H9 (cell line): ENCODE measurements at regions not wholly inside any gene's neighbourhood (a gene's known extent, or its start where the extent isn't known, plus 50 kb on each side); places are given as distances from the start of the nearest gene placed in this dataset.

Experiments
- DNase-seq: peaks from one replicate; pipeline ENCODE4 v3.0.0-alpha.2; 2017
- H2AFZ ChIP-seq: one replicate; pipeline ENCODE4 v1.6.1; 2013; ENCODE audit warnings: mild to moderate bottlenecking, low read length, control low read depth, moderate library complexity
- H2AK5ac ChIP-seq: 2 replicates; pipeline ENCODE4 v1.6.1; 2013; ENCODE audit warnings: low read length, control low read depth, mixed read lengths; ENCODE audit not compliant: insufficient read length
- H2BK120ac ChIP-seq: one replicate; pipeline ENCODE4 v1.6.1; 2013; ENCODE audit warnings: low read depth, mild to moderate bottlenecking, low read length, control low read depth, inconsistent platforms; ENCODE audit not compliant: poor library complexity, severe bottlenecking
- H2BK12ac ChIP-seq: 2 replicates; pipeline ENCODE4 v1.6.1; 2013; ENCODE audit warnings: low read length, control low read depth, mixed read lengths, low read depth; ENCODE audit not compliant: insufficient read length
- H2BK15ac ChIP-seq: 2 replicates; pipeline ENCODE4 v1.6.1; 2013; ENCODE audit warnings: low read depth, low read length, control low read depth
- H2BK20ac ChIP-seq: one replicate; pipeline ENCODE4 v1.6.1; 2013; ENCODE audit warnings: low read depth, mild to moderate bottlenecking, low read length, control low read depth, inconsistent platforms; ENCODE audit not compliant: poor library complexity, severe bottlenecking
- H2BK5ac ChIP-seq: 2 replicates; pipeline ENCODE4 v1.6.1; 2013; ENCODE audit warnings: low read length, control low read depth, mixed read lengths; ENCODE audit not compliant: insufficient read length
- H3K14ac ChIP-seq: 2 replicates; pipeline ENCODE4 v1.6.1; 2013; ENCODE audit warnings: low read length, control low read depth; ENCODE audit not compliant: insufficient read depth
- H3K18ac ChIP-seq: 2 replicates; pipeline ENCODE4 v1.6.1; 2013; ENCODE audit warnings: low read depth, mild to moderate bottlenecking, mixed read lengths, low read length, control low read depth; ENCODE audit not compliant: insufficient read length
- H3K23ac ChIP-seq: 2 replicates; pipeline ENCODE4 v1.6.1; 2013; ENCODE audit warnings: low read length, control low read depth, mixed read lengths, low read depth; ENCODE audit not compliant: insufficient read length
- H3K23me2 ChIP-seq: 2 replicates; pipeline ENCODE4 v1.6.1; 2013; ENCODE audit warnings: low read depth, mild to moderate bottlenecking, mixed read lengths, low read length, control low read depth; ENCODE audit not compliant: insufficient read length, poor library complexity, severe bottlenecking
- H3K27ac ChIP-seq: 2 replicates; pipeline ENCODE4 v1.5.1; 2013; ENCODE audit warnings: low read length, control low read depth, mixed read lengths, low read depth; ENCODE audit not compliant: insufficient read length
- H3K27me3 ChIP-seq: 2 replicates; pipeline ENCODE4 v1.6.1; 2013; ENCODE audit warnings: low read length, control low read depth, inconsistent platforms; ENCODE audit not compliant: insufficient read depth
- H3K4ac ChIP-seq: 2 replicates; pipeline ENCODE4 v1.6.1; 2013; ENCODE audit warnings: low read depth, mild to moderate bottlenecking, control low read depth, inconsistent platforms, low read length, moderate library complexity
- H3K4me1 ChIP-seq: 2 replicates; pipeline ENCODE4 v1.6.1; 2013; ENCODE audit warnings: low read length, control low read depth, inconsistent platforms; ENCODE audit not compliant: insufficient read depth
- H3K4me2 ChIP-seq: 2 replicates; pipeline ENCODE4 v1.6.1; 2013; ENCODE audit warnings: low read length, control low read depth, mixed read lengths; ENCODE audit not compliant: insufficient read length, insufficient read depth
- H3K56ac ChIP-seq: 2 replicates; pipeline ENCODE4 v1.6.1; 2013; ENCODE audit warnings: low read depth, mild to moderate bottlenecking, mixed read lengths, low read length, control low read depth; ENCODE audit not compliant: insufficient read length
- H3K79me1 ChIP-seq: 2 replicates; pipeline ENCODE4 v1.6.1; 2013; ENCODE audit warnings: low read depth, mild to moderate bottlenecking, moderate library complexity, low read length, control low read depth, inconsistent platforms; ENCODE audit not compliant: insufficient read depth, poor library complexity, severe bottlenecking
- H3K79me2 ChIP-seq: 2 replicates; pipeline ENCODE4 v1.6.1; 2013; ENCODE audit warnings: low read length, control low read depth, inconsistent platforms; ENCODE audit not compliant: insufficient read depth
- H3K9ac ChIP-seq: 2 replicates; pipeline ENCODE4 v1.6.1; 2013; ENCODE audit warnings: low read length, control low read depth, mixed read lengths; ENCODE audit not compliant: insufficient read length; ENCODE audit errors: extremely low read depth
- H3K9me3 ChIP-seq: one replicate; pipeline ENCODE4 v1.6.1; 2013; ENCODE audit warnings: low read depth, low read length, inconsistent platforms; ENCODE audit not compliant: control insufficient read depth
- H3T11ph ChIP-seq: one replicate; pipeline ENCODE4 v1.6.1; 2013; ENCODE audit warnings: mild to moderate bottlenecking, low read length, control low read depth, inconsistent platforms
- H4K20me1 ChIP-seq: one replicate; pipeline ENCODE4 v1.6.1; 2013; ENCODE audit not compliant: control insufficient read depth, insufficient read length, insufficient read depth
- H4K5ac ChIP-seq: 2 replicates; pipeline ENCODE4 v1.6.1; 2013; ENCODE audit warnings: low read depth, mild to moderate bottlenecking, mixed read lengths, low read length, control low read depth; ENCODE audit not compliant: insufficient read length
- H4K8ac ChIP-seq: replicated peaks from 2 replicates; pipeline ENCODE4 v1.6.1; 2013; ENCODE audit warnings: low read length, control low read depth, mixed read lengths, low read depth; ENCODE audit not compliant: insufficient read length
- H4K91ac ChIP-seq: 2 replicates; pipeline ENCODE4 v1.6.1; 2013; ENCODE audit warnings: low read depth, mild to moderate bottlenecking, moderate library complexity, mixed read lengths, low read length, control low read depth; ENCODE audit not compliant: insufficient read length
- H3K27ac Mint-ChIP-seq, 3 experiments: 2 replicates in 2 of 3; 3 replicates in 1 of 3; pipeline ENCODE4 v1.8.0; 2020 to 2021; ENCODE audit warnings: mixed read lengths in 3 of 3, mild to moderate bottlenecking in 1 of 3, moderate library complexity in 1 of 3
- H3K27me3 Mint-ChIP-seq: 2 replicates; pipeline ENCODE4 v1.8.0; 2021; ENCODE audit warnings: low read depth, mild to moderate bottlenecking, moderate library complexity, mixed read lengths
- H3K36me3 Mint-ChIP-seq, 3 experiments: 2 replicates in 2 of 3; 3 replicates in 1 of 3; pipeline ENCODE4 v1.8.0; 2020 to 2021; ENCODE audit warnings: low read depth in 3 of 3, mixed read lengths in 3 of 3; ENCODE audit not compliant: insufficient read depth in 1 of 3
- H3K4me1 Mint-ChIP-seq, 2 experiments: 2 replicates each; pipeline ENCODE4 v1.8.0; 2020; ENCODE audit warnings: mixed read lengths in 2 of 2
- H3K4me3 Mint-ChIP-seq, 2 experiments: 2 replicates in 1 of 2; 3 replicates in 1 of 2; pipeline ENCODE4 v1.8.0; 2020 to 2021; ENCODE audit warnings: mild to moderate bottlenecking in 2 of 2, mixed read lengths in 2 of 2, moderate library complexity in 1 of 2
- H3K9me3 Mint-ChIP-seq, 2 experiments: 2 replicates in 1 of 2; 3 replicates in 1 of 2; pipeline ENCODE4 v1.8.0; 2020; ENCODE audit warnings: mild to moderate bottlenecking in 2 of 2, mixed read lengths in 2 of 2, moderate library complexity in 1 of 2
- CTCF ChIP-seq: fragments of 200-600 bp; sonication (generic); conservative IDR thresholded peaks from 3 replicates; pipeline ENCODE4 v1.8.0; 2021; ENCODE audit warnings: antibody characterized with exemption, mild to moderate bottlenecking
- WGBS: extraction: QIAGEN DNeasy Blood & Tissue Kit; methylation state at CpG from one replicate; pipeline ENCODE4 v1.1.7; 2013; ENCODE audit warnings: missing lambda C conversion rate, low lambda C conversion rate, mixed read lengths; ENCODE audit not compliant: insufficient read length; ENCODE audit errors: extremely low coverage; 5-methylcytosine and 5-hydroxymethylcytosine counted together

GRCh38 chr5:120895660-120896059 lies 431.6 kb downstream of the PRR16 start:
- H3K4me1 ChIP-seq: no peaks in the 10 kb centered on the region
- no peak overlapping the region for H3K56ac ChIP-seq
- H2AK5ac ChIP-seq: no peak overlapping the region
- H3K9me3 Mint-ChIP-seq: peaks cover 0 to 3% of the 10 kb centered on the region in 2 experiments; a peak in 1 of 5 replicates
- no peak for DNase-seq
- no peaks in the 10 kb centered on the region for H4K20me1 ChIP-seq
- no peaks in the 10 kb centered on the region for H3K36me3 Mint-ChIP-seq
- no peaks in the 10 kb centered on the region for H3K27me3 Mint-ChIP-seq
- no peaks in the 10 kb centered on the region for H3K79me1 ChIP-seq
- no peak overlapping the region for H4K91ac ChIP-seq
- no peaks in the 10 kb centered on the region for H3K79me2 ChIP-seq
- no peak overlapping the region for H3K18ac ChIP-seq
- H3K23ac ChIP-seq: no peak overlapping the region
- no peak overlapping the region for H3T11ph ChIP-seq
- H2BK20ac ChIP-seq: no peak overlapping the region
- no peak overlapping the region for H3K27ac Mint-ChIP-seq
- H2BK120ac ChIP-seq: no peak overlapping the region
- no peak overlapping the region for H3K4me2 ChIP-seq
- no peak for TF ChIP-seq CTCF
- no peaks in the 10 kb centered on the region for H3K23me2 ChIP-seq
- no peak overlapping the region for H2AFZ ChIP-seq
- H2BK15ac ChIP-seq: no peak overlapping the region
- H3K27me3 ChIP-seq: no peaks in the 10 kb centered on the region
- H2BK12ac ChIP-seq: no peak overlapping the region
- H4K5ac ChIP-seq: no peak overlapping the region
- no peak overlapping the region for H3K4ac ChIP-seq
- no peaks in the 10 kb centered on the region for H3K9me3 ChIP-seq
- WGBS: no CpG with 5 or more reads among the region's 2 CpGs
- H3K4me3 Mint-ChIP-seq: no peak overlapping the region
- no peak overlapping the region for H3K27ac ChIP-seq
- no peak overlapping the region for H3K9ac ChIP-seq
- no peak overlapping the region for H2BK5ac ChIP-seq
- no peak overlapping the region for H4K8ac ChIP-seq
- H3K4me1 Mint-ChIP-seq: no peaks in the 10 kb centered on the region
- H3K14ac ChIP-seq: no peak overlapping the region
